Retinal pigment epithelial cell (primary cell): ENCODE measurements at regions not wholly inside any gene's neighbourhood (a gene's known extent, or its start where the extent isn't known, plus 50 kb on each side); places are given as distances from the start of the nearest gene placed in this dataset.
"Not testable (repeated sequence)": the region's sequence is repeated elsewhere in the genome, so short reads cannot be mapped to it uniquely, and the experiment has no call there.

ENCODE experiments used
- DNase-seq: peaks from one replicate; pipeline ENCODE4 v3.0.0-alpha.2; 2010; ENCODE audit warnings: low read depth
- H3K4me3 ChIP-seq: 2 replicates; pipeline ENCODE4 v1.5.1; 2011; ENCODE audit warnings: mild to moderate bottlenecking, low read length, control low read depth, moderate library complexity
- CTCF ChIP-seq: conservative IDR thresholded peaks from 2 replicates; pipeline ENCODE4 v1.5.1; 2011; ENCODE audit warnings: low read depth, low read length, control low read depth, inconsistent platforms

DNA sequence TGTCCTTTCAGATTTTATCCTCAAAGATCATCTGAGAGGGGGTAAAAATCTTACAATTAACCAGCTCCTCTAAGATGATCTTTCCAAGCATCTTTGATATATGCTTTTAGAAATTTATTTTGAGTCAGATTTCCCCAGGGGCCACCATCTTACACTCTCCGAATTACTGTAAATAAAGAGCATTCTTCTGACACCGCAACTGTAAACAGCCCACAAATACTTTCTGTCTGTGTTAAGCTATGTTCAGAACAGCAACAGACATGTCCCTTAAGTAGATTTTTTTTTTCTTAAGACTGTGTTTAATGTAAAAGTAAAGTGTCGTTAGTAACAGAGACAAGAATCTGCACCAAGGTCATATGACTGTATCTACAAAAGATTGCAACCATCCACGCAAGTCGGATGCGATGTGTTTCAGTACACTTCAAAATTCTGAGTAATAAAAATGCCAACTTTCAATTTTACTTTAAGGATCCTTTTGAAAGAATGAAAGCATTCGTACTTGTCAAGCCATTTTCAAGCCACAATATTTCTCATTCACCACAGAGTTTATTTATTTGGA, 159.0 kb upstream of the KCNH8 start:
- no peak overlapping the region for H3K4me3 ChIP-seq
- no peak for TF ChIP-seq CTCF
- DNase-seq, result no peak

DNA sequence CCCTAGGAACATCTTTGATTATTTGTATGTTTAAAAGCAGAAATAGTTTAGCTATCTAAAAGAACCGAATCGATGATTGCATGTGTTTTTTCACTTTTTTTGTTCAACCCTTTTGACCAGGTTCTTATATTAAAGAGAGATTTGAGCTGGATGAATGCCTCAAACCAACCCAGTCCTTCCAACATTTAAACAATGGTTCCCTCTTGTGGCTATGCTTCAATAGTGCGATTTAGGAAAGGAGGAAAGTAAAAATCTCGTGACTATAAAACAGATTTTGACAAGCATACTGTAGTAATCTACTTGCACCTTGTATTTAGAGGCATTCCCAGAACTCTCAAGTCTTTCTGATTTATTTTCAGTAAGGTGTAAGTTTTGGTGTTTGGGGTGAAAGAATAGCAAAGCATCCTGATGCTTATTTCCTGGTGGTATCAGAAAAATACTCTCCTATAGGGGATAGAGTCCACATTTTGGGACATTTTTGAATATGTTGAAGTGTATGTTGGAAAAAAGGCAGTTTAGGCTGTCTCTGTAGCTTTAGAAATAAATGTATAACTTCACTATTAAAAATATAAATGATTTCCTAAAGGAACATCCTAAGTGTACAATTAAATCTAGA, 159.6 kb upstream of the KCNH8 start:
- peak; percentile 8 for DNase-seq

GRCh38 chr3:18987862-18988447, 160.4 kb upstream of the KCNH8 start:
- no peak for DNase-seq
- no peak overlapping the region for H3K4me3 ChIP-seq
- no peak for TF ChIP-seq CTCF

More for the DNA sequence above, 159.6 kb upstream of the KCNH8 start:
- no peak overlapping the region for H3K4me3 ChIP-seq
- TF ChIP-seq CTCF, result peak; percentile 68

DNA sequence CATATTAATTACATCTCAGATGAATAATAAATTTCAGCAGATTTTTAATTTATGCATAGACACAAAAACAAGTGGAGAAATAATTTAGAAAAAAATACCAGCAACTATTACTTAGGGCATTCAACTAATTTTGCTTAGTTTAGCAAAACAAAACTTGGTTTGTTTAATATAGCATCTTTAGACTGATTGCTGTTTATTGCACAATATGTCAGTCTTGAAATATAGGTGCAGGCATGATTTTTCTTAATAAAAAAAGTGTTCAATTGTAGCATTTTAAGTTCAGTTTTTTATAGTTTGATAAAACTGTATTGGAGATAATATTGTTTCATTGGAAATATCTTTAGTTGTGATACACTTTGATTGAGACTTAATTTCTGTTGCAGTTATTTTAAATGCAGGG, 161.2 kb upstream of the KCNH8 start:
- no peak for TF ChIP-seq CTCF
- no peak overlapping the region for H3K4me3 ChIP-seq
- no peak for DNase-seq

DNA sequence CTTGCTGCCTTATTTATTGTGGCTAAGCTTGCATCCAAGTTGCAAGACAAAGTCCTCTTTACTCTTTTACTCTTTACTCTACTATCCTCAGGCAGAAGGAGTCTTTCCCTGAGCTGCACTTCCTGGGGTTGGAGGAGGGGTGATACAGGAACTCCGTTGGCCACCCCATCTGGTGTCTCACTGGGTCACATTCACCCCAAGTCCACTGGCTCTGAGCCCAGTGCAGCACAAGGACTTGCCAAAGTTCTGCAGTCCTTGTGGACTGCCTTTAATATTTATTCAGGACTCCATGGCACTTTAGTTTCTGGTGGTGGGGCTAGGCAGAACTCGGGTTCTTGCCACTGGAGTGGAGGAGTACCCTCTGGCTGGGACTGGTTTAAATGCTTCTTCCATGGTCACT, 165.4 kb upstream of the KCNH8 start:
- no peak overlapping the region for H3K4me3 ChIP-seq
- no peak for TF ChIP-seq CTCF
- no peak for DNase-seq

DNA sequence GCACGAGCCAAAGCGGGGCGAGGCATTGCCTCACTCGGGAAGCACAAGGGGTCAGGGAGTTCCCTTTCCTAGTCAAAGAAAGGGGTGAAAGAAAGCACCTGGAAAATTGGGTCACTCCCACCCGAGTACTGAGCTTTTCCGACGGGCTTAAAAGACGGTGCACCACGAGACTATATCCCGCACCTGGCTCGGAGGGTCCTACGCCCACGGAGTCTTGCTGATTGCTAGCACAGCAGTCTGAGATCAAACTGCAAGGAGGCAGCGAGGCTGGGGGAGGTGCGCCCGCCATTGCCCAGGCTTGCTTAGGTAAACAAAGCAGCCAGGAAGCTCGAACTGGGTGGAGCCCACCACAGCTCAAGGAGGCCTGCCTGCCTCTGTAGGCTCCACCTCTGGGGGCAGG, 172.2 kb upstream of the KCNH8 start:
- DNase-seq, H3K4me3 ChIP-seq: not testable (repeated sequence)

DNA sequence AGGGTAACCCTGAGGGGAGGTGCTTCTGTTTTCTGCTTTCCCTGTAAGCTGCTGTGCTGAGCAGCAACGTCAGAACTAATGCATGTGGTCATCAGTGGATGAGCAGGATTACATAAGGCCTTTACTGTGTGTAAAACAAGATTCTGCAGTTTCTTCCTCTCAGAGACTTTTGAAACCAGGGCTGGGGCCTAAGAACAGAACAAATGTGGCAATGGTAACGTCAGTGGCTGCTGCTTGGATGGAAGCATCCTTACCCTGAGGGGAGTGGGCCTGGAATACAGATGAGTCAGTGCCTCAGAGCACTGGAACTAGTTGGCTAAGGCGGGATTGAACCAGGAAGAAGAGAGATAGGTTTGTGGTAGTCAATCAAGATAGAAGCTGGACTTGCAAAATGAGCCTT, 180.2 kb upstream of the KCNH8 start:
- no peak overlapping the region for H3K4me3 ChIP-seq
- no peak for DNase-seq
- TF ChIP-seq CTCF, result no peak
